Inflammatory macrophage treated with lipopolysaccharide for 4 hours (primary cell): ENCODE measurements at regions not wholly inside any gene's neighbourhood (a gene's known extent, or its start where the extent isn't known, plus 50 kb on each side); places are given as distances from the start of the nearest gene placed in this dataset.

ENCODE experiments used
- DNase-seq: peaks from one replicate; pipeline ENCODE4 v3.0.0-alpha.2; 2020

- no peak for DNase-seq
Observed at GRCh38 chr2:176820371-176820932, 392.1 kb upstream of the HNRNPA3 start.

- no peak for DNase-seq
Observed at GRCh38 chr2:176821350-176821749, 391.2 kb upstream of the HNRNPA3 start.

GRCh38 chr2:176822060-176822459 is 390.5 kb upstream of the HNRNPA3 start:
- DNase-seq, result no peak

GRCh38 chr2:176826356-176826755 is 386.2 kb upstream of the HNRNPA3 start:
- DNase-seq, result no peak

GRCh38 chr2:176826984-176827668 is 385.5 kb upstream of the HNRNPA3 start:
- no peak for DNase-seq

GRCh38 chr2:176830362-176830761 is 382.2 kb upstream of the HNRNPA3 start:
- DNase-seq, result no peak

GRCh38 chr2:176832086-176832485 is 380.5 kb upstream of the HNRNPA3 start:
- DNase-seq, result no peak

GRCh38 chr2:176833671-176834070 is 378.9 kb upstream of the HNRNPA3 start:
- no peak for DNase-seq

- DNase-seq, result no peak
Observed at GRCh38 chr2:176834226-176834625, 378.4 kb upstream of the HNRNPA3 start.

GRCh38 chr2:176843208-176843607 is 369.4 kb upstream of the HNRNPA3 start:
- no peak for DNase-seq

GRCh38 chr2:176844461-176844860 is 368.1 kb upstream of the HNRNPA3 start:
- no peak for DNase-seq

- no peak for DNase-seq
Observed at GRCh38 chr2:176845718-176846117, 366.9 kb upstream of the HNRNPA3 start.

- no peak for DNase-seq
Observed at GRCh38 chr2:176847575-176847974, 365.0 kb upstream of the HNRNPA3 start.

- DNase-seq, result no peak
Observed at GRCh38 chr2:176848844-176849243, 363.8 kb upstream of the HNRNPA3 start.

- DNase-seq, result no peak
Observed at GRCh38 chr2:176851200-176851888, 361.2 kb upstream of the HNRNPA3 start.

- DNase-seq, result no peak
Observed at GRCh38 chr2:176851889-176852483, 360.6 kb upstream of the HNRNPA3 start.

GRCh38 chr2:176852667-176853066 is 359.9 kb upstream of the HNRNPA3 start:
- DNase-seq, result no peak

- no peak for DNase-seq
Observed at GRCh38 chr2:176854062-176854461, 358.5 kb upstream of the HNRNPA3 start.

- no peak for DNase-seq
Observed at GRCh38 chr2:176854878-176855277, 357.7 kb upstream of the HNRNPA3 start.

- DNase-seq, result no peak
Observed at GRCh38 chr2:176856683-176857082, 355.9 kb upstream of the HNRNPA3 start.

- peak; percentile 13 for DNase-seq
Observed at GRCh38 chr2:176865336-176865735, 347.3 kb upstream of the HNRNPA3 start.

- no peak for DNase-seq
Observed at GRCh38 chr2:176872406-176872805, 340.2 kb upstream of the HNRNPA3 start.

- no peak for DNase-seq
Observed at GRCh38 chr2:176873403-176873802, 339.2 kb upstream of the HNRNPA3 start.
